PC-3 (cell line): ENCODE measurements at regions not wholly inside any gene's neighbourhood (a gene's known extent, or its start where the extent isn't known, plus 50 kb on each side); places are given as distances from the start of the nearest gene placed in this dataset.

ENCODE experiments used
- ATAC-seq: fragments of 200-7000 bp; cut with Tn5 transposase; 2 replicates; pipeline ENCODE4 v1.9.1; 2020; ENCODE audit warnings: mild to moderate bottlenecking, moderate library complexity
- BruUV-seq: library from RNA; stranded (reverse); fragments of 400-500 nt; replicated peaks from 2 replicates; lab custom pipeline; 2021; lab: Mats Ljungman, UMichigan
- CTCF ChIA-PET: fragments of 300-600 bp; sonication (Branson Sonifier 250); formaldehyde crosslinking; loops from one replicate; lab custom pipeline; 2022; ENCODE audit warnings: antibody characterized with exemption; lab: Charles Lee
- POLR2A ChIA-PET: fragments of 300-600 bp; sonication (Branson Sonifier 250); formaldehyde crosslinking; loops from one replicate; lab custom pipeline; 2022; ENCODE audit warnings: antibody characterized with exemption; ENCODE audit not compliant: unreplicated experiment; lab: Charles Lee
- DNase-seq: peaks from one replicate; pipeline ENCODE4 v3.0.0-alpha.2; 2015
- H2AFZ ChIP-seq: fragments of 300-600 bp; sonication (generic); 2 replicates; pipeline ENCODE4 v1.6.0; 2016; ENCODE audit warnings: antibody characterized with exemption, low read length
- H3F3A ChIP-seq: fragments of 300-600 bp; sonication (generic); one replicate; pipeline ENCODE4 v1.6.0; 2017; ENCODE audit warnings: antibody characterized with exemption, low read length, control low read depth, mild to moderate bottlenecking; ENCODE audit not compliant: unreplicated experiment
- H3K27ac ChIP-seq: fragments of 300-600 bp; sonication (generic); 2 replicates; pipeline ENCODE4 v1.5.1; 2016; ENCODE audit warnings: mild to moderate bottlenecking, low read length
- H3K27me3 ChIP-seq: fragments of 300-600 bp; sonication (generic); 2 replicates; pipeline ENCODE4 v1.6.1; 2016; ENCODE audit warnings: low read length, mixed read lengths
- H3K36me3 ChIP-seq: fragments of 300-600 bp; sonication (generic); 2 replicates; pipeline ENCODE4 v1.6.1; 2016; ENCODE audit warnings: low read depth, mixed run types, low read length, mixed read lengths
- H3K4me1 ChIP-seq: fragments of 300-600 bp; sonication (generic); 2 replicates; pipeline ENCODE4 v1.5.1; 2016; ENCODE audit warnings: low read length; ENCODE audit not compliant: insufficient read depth
- H3K4me2 ChIP-seq: fragments of 300-600 bp; sonication (generic); 2 replicates; pipeline ENCODE4 v1.6.0; 2016; ENCODE audit warnings: low read length
- H3K4me3 ChIP-seq: fragments of 300-600 bp; sonication (generic); 2 replicates; pipeline ENCODE4 v1.5.1; 2016; ENCODE audit warnings: mild to moderate bottlenecking, low read length, mixed read lengths
- H3K79me2 ChIP-seq: fragments of 300-600 bp; sonication (generic); 2 replicates; pipeline ENCODE4 v1.6.1; 2017; ENCODE audit warnings: low read length, mixed read lengths
- H3K9ac ChIP-seq: fragments of 300-600 bp; sonication (generic); 2 replicates; pipeline ENCODE4 v1.6.0; 2016; ENCODE audit warnings: mild to moderate bottlenecking, low read length
- H3K9me2 ChIP-seq: fragments of 300-600 bp; sonication (generic); replicated peaks from 2 replicates; pipeline ENCODE4 v1.6.1; 2016; ENCODE audit warnings: mixed run types, low read length, mixed read lengths
- H3K9me3 ChIP-seq: fragments of 300-600 bp; sonication (generic); 2 replicates; pipeline ENCODE4 v1.6.1; 2016; ENCODE audit warnings: low read length, mixed read lengths
- H4K20me1 ChIP-seq: fragments of 300-600 bp; sonication (generic); 2 replicates; pipeline ENCODE4 v1.6.1; 2016; ENCODE audit warnings: low read length, mixed read lengths
- EZH2 ChIP-seq: fragments of 300-600 bp; sonication (generic); IDR thresholded peaks from one replicate; pipeline ENCODE4 v1.6.1; 2017; ENCODE audit warnings: antibody characterized with exemption, mild to moderate bottlenecking, low read length; ENCODE audit not compliant: unreplicated experiment
- EZH2phosphoT487 ChIP-seq: fragments of 300-600 bp; sonication (generic); IDR thresholded peaks from 2 replicates; pipeline ENCODE4 v1.6.1; 2018; ENCODE audit warnings: mild to moderate bottlenecking, antibody characterized with exemption, low read length, borderline replicate concordance
- intact Hi-C: fragments of 100-400 bp; cut with micrococcal nuclease; formaldehyde crosslinking; loops from 2 replicates; pipeline ENCODE4 v1.9.0; 2023
- TF ChIP-seq, protein P1 (sequence below): fragments of 300-600 bp; sonication (generic); conservative IDR thresholded peaks from 2 replicates; pipeline ENCODE4 v1.5.1; 2017; ENCODE audit warnings: antibody characterized with exemption, low read depth, mild to moderate bottlenecking, low read length

DNA sequence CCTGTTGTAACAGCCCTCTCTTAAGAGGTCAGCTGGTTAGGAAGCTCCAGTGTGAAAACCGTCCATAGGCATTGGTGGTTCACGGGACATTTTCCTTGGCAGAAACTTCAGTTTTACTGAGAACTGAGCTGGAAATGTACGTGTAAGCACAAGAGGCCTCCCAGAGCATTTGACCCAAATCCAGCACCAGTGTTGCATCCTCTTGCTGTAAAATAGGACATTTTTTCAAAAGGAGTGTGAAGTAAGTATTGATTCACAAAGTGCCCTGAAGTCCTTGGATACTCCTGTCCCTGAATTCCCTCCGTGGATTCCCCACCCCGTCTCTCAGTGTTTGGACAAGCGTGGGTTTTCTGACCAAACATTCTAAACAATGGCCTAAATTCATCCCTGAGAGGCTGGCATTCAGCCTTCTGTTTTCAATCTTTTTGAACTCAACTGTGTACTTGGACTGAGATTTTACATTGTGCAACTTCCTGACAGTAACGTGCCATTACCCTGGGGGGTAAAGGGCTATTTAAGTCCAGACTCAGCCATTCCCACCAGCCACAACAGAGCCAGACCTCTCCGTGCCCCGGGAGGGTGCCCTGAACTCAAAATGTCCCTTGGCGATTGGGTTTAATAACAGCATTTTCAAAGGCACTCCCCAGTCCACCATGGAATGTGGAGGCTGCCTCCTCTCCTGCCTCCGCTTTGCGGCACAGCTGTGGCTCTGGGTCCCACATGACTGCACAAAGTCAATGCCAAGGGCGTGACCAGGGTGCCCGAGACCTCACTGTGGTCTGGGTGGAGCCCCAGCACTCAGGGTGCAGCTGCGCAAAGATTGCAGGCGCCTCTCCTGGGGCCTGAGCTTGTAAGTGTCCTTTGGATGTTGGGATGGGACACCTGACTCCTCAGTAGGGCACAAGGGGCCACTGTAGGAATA lies 92.7 kb upstream of the AFDN start:
- Histone ChIP-seq H3K4me2 (no peak overlapping the region), H3K9me2 (no peaks in the 10 kb centered on the region), H3K36me3 (no peaks in the 10 kb centered on the region), H3K27ac (no peak overlapping the region), H3K27me3 (peaks cover 39% of the 10 kb centered on the region), H4K20me1 (no peaks in the 10 kb centered on the region), H3K79me2 (no peaks in the 10 kb centered on the region), H2AFZ (no peak overlapping the region), H3F3A (no peaks in the 10 kb centered on the region), H3K9me3 (no peaks in the 10 kb centered on the region), H3K9ac (no peak overlapping the region), H3K4me3 (no peak overlapping the region), H3K4me1 (no peaks in the 10 kb centered on the region)
- TF ChIP-seq EZH2phosphoT487 (no peak), EZH2 (no peak)
- TF ChIP-seq, protein P1, sequence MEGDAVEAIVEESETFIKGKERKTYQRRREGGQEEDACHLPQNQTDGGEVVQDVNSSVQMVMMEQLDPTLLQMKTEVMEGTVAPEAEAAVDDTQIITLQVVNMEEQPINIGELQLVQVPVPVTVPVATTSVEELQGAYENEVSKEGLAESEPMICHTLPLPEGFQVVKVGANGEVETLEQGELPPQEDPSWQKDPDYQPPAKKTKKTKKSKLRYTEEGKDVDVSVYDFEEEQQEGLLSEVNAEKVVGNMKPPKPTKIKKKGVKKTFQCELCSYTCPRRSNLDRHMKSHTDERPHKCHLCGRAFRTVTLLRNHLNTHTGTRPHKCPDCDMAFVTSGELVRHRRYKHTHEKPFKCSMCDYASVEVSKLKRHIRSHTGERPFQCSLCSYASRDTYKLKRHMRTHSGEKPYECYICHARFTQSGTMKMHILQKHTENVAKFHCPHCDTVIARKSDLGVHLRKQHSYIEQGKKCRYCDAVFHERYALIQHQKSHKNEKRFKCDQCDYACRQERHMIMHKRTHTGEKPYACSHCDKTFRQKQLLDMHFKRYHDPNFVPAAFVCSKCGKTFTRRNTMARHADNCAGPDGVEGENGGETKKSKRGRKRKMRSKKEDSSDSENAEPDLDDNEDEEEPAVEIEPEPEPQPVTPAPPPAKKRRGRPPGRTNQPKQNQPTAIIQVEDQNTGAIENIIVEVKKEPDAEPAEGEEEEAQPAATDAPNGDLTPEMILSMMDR, result no peak
- no peak for ATAC-seq
- ChIA-PET POLR2A (no interaction called here), CTCF (no interaction called here)
- no TSS peak for BruUV-seq
- DNase-seq, result no peak
- intact Hi-C loops, result no loop called here

DNA sequence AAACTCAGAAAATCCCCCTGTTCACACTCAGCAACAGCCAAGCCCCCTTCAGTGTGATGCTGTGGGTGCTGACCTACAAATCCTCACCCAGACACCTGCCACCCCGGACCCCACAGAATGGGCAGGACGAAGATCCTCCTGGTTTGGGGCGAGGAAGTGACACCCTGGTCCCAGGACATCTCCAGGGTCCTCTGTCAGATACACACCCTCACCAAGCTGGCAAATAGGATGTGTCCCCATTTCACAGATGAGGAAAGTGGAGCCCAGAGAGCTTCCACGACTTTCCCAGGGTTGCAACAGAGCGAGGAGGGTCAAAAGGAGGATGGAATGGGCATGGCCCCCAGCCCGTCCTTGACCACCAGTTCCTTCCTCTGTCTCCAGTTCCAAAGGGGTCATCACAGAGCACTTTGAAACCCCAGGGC lies 92.0 kb upstream of the AFDN start:
- intact Hi-C loops, result no loop called here

More for the DNA sequence above, 92.0 kb upstream of the AFDN start:
- TF ChIP-seq EZH2phosphoT487 (no peak), EZH2 (no peak)
- TF ChIP-seq, protein P1, result no peak
- Histone ChIP-seq H3K4me1 (no peaks in the 10 kb centered on the region), H3K36me3 (no peaks in the 10 kb centered on the region), H3K9me2 (no peaks in the 10 kb centered on the region), H3K9ac (no peak overlapping the region), H3K79me2 (no peaks in the 10 kb centered on the region), H3K4me3 (no peak overlapping the region), H3F3A (no peaks in the 10 kb centered on the region), H4K20me1 (no peaks in the 10 kb centered on the region), H3K9me3 (no peaks in the 10 kb centered on the region), H3K27ac (no peak overlapping the region), H3K4me2 (no peak overlapping the region), H3K27me3 (peaks cover 34% of the 10 kb centered on the region), H2AFZ (no peak overlapping the region)
- ChIA-PET CTCF (no interaction called here), POLR2A (no interaction called here)
- DNase-seq, result no peak
- no TSS peak for BruUV-seq
- ATAC-seq, result no peak
